SK-MEL-5 (cell line): ENCODE measurements at regions not wholly inside any gene's neighbourhood (a gene's known extent, or its start where the extent isn't known, plus 50 kb on each side); places are given as distances from the start of the nearest gene placed in this dataset.
"Not testable (repeated sequence)": the region's sequence is repeated elsewhere in the genome, so short reads cannot be mapped to it uniquely, and the experiment has no call there.

Experiments
- DNase-seq: peaks from one replicate; pipeline ENCODE4 v3.0.0-alpha.2; 2016; ENCODE audit warnings: low read depth, low spot score
- in situ Hi-C: cut with HindIII; loops from 2 replicates; pipeline ENCODE4 v1.10.0; 2016; ENCODE audit warnings: low sequenced_read_pairs, high pct_unique_total_duplicates, low pct_unique_long_range_greater_than_20kb

DNA sequence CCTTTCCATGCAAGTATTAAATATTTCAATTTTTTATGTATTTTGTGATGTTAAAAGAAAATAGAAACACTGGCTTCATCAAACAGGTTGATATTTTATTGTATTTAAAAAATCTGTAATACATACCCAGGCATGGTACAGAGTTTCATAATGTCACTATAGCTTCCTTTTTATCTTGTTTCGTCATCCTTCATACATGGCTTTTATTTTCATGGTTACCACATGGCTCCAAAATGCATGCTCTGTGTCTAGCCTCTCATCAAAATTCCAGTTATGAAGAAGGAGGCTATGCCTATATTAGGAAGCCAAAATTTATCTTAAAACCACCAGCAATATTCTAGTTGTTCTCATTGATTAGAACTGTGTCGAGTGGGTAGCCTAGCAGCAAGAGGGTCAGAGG lies 464.8 kb downstream of the BTG1 start:
- in situ Hi-C loops, result no loop called here
- DNase-seq, result no peak

DNA sequence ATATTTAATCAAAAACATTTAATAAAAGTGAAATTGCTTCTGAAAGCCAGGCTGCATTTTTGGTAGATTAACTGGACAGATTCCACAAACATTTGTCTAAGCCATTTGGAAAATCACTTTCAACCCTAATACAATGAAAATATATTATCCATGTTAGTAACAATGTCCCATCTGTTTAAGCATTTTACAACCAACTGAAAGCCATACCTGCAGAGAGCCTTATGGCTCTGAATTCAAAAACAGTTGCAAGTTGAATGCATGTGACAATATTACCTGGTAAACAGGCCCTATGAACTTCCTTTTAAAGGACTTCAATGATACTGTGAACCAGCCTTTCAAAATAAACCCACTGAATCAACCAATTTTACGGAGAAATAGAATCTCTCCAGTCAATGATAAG lies 468.1 kb downstream of the BTG1 start:
- no peak for DNase-seq
- in situ Hi-C loops, result no loop called here

DNA sequence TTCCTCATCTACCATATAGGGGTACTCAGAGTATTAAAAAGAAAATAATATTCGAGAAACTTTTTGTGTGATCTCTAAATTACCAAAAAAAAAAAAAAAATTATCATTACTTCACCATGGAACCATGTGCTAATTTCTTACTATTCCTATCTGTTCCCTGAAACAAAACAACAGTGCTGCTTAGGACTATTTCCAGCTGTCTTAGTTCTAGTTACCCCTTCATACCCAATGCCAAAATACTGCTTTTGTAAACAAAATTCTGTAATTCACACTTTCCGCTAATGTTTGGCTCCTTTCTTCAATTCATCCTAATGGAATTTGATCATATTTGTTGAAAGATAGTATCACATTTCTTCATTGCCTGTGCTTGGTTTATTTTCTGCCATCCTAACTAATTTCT lies 470.2 kb downstream of the BTG1 start:
- in situ Hi-C loops, result no loop called here
- DNase-seq, result no peak

DNA sequence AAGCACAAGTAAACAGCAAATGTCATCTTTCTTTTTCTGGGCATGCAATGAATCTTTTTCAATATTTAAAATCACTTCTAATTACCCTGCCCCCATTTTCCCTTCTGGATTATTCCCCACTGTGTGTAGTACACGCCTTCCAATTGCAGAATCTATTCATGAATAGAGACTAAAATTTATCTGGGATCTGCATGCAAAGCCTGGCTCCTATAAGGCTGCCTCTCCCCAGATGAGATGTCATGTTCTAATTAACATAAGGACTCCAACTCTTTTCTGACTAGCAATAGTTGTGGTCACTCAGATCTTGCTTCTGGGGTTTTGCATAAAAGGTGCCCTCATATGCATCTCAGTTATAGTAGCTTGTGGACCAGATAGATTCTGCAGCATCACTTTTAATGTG lies 473.5 kb downstream of the BTG1 start:
- in situ Hi-C loops, result no loop called here
- no peak for DNase-seq

DNA sequence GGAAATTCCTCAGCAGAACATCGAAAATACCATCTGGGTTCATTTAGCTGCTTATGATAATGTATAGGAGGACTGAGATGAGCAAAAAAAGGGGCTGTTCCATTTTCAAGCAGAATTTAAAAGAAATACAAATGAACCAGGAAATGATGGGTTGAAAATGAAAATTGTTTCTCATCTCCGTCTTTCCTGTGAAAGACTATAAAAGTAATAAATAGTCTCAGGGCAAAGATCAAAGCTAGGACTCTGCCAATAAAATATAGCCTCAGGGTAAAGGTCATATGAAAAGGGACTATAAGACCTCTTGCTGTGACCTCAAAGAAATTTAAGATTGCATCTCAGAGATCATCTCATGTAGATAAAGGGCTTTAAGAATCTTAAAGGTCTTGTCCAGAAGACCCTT lies 478.0 kb downstream of the BTG1 start:
- in situ Hi-C loops, result no loop called here
- no peak for DNase-seq

DNA sequence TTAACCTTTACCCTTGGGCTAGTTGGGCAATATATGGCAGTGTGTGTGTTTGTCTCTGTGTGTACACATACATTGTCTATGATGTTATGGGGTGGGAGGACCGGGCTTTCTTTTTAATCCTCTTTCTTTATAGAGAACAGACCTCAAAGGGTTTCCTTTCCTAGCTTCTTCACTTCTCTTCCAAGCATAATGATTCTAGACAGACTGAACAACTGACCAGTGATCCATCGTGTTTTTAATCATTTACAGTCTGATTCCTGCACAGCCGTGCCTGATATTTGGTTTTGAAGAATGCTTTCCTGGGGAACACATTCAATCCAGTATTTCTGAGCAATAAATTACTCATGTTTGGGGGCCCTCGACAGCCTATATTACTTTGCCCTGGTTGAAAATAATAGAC lies 481.1 kb upstream of the DCN start:
- in situ Hi-C loops, result no loop called here
- DNase-seq, result no peak

DNA sequence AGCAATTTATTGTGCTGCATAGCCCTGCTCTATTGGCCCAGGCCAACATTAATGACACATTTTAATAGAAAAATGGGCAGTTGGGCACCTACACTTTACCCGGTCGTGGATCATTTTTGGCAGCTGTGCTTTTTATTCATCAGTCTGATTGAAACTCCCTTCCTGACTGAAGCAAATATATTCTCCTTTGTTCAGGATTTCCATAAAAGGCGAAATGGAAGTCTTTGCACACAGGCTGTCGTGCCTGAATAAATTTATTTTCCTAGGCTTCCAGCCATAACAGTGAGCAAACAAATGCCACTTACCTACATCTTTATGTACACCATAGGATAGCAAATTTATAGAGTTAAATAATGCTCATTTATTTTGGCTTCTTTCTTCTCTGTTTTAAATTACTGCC lies 480.7 kb upstream of the DCN start:
- in situ Hi-C loops, result no loop called here
- no peak for DNase-seq

DNA sequence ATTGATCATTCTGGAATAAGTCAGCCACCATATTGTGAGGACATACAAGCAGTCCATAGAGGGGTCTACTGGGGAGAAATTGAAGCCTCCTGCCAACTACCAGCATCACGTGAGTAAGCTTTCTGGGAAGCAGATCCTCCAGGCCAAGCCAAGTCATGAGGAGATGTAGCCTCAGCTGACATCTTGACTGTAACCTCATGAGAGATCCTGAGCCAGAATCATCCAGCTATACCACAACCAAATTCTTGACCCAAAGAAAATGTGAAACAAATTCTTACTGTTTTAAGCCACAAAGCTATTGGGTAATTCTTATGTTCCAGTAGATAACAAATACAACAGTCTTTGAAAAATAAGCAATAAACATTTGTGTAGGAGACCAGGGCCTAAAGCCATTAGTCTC lies 479.4 kb upstream of the DCN start:
- DNase-seq, result peak; percentile 86
- in situ Hi-C loops, result no loop called here

DNA sequence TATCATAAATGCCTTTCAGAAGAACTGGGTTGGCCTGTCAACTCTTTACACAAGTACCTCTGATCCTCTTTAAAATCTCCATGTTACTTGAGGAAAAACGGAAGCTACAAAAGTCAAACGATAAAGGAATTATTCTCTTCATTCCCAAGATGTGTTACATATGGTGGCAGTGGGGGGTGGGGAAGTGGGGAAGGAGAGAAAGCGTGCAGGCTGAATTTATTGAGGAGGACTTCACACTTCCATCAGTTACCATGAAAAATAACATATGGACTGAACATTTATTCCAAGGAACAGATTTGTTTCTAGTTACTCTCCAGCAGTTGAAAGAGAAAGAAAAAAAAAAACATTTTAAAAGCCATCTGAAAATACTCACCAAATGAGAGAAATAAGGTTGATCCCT lies 474.4 kb upstream of the DCN start:
- DNase-seq, result no peak
- in situ Hi-C loops, result no loop called here

DNA sequence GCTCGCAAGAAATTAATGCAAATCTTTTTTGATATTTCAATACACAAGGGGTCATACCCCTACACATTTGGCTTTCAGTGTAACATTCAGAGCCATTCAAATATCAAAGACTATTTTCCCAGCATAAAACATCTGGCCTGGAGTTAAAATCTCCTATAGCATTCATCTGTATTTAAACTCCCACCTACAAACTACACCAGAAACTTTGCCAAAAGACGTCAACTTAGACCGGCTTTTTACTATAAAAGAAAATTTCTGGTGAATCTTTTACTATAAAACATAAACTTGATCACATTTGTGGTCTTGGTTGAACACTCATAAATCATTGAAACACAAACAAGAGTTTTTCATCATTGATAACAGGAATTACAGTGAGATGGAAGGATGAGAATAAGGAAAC lies 473.3 kb upstream of the DCN start:
- DNase-seq, result no peak
- in situ Hi-C loops, result no loop called here

DNA sequence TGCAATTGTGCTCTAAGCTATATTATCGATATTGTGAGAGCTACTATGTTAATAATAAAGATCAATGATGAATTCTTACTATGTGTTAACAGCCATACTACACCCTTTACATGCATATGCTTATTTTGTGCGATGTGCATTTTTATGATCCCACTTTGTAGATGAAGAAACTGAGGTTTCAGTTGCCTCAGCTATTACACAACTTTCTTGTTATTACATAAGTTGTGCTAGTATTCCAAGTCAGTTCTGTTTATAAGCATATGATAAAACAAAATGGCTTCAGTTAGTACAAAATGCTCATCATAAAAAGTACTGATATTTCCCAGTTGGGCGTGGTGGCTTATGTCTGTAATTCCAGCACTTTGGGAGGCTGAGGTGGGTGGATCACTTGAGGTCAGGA lies 471.5 kb upstream of the DCN start:
- no peak for DNase-seq
- in situ Hi-C loops, result no loop called here

DNA sequence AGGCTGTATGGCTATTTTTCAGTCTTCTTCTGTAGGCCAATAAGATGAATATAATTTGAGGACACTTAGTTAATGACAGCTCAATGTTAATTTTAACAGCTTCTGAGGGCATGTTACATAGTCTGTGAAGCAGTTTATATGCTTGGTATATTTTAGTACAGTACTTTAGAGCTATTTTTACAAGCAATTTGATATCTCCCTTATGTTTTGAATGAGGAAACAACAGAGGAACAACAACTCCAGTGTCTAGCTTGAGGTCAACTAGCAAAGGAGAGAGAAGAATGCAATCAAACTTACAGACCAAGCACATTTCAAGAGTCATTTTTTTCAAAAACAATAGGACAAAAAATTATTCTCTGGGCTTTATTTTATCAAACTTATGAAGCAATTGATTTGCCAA lies 469.1 kb upstream of the DCN start:
- in situ Hi-C loops, result no loop called here
- DNase-seq, result no peak

DNA sequence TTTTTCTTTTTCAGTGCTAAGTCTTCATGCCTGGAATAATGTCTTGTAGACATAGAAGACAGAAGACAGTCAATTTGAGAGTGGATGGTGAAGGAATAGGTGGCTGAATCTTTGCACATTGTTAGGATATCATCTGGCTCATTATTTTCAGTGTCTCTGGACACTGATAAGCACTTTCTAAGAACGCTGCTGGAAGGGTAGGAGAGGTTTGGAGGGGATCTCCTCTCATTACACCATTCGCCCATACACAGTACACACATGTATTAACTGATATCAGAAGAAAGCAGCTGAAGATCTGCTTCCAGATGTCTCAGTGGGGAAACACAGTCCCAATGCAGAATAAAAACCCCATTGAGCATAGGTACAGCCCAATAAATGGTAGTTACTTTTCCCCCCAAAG lies 461.1 kb upstream of the DCN start:
- in situ Hi-C loops, result no loop called here
- DNase-seq, result no peak

DNA sequence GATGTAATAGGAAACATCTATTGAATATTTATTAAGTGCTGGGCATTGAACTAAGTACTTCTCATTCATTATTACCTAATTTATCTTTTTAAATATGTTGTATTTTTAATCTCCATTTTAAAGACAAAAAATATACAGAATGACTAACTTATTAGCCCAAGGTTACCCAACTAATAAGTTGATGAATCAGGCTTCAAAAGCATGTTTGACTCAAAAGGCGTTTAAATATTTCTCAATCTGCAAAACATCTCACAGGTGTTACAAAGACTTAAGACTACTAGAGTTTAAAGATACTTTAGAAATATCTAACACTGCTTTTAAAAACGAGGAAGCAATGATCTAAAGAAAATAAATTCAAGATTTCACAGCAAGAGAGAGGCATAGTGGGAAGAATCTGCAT lies 457.4 kb upstream of the DCN start:
- no peak for DNase-seq
- in situ Hi-C loops, result no loop called here

DNA sequence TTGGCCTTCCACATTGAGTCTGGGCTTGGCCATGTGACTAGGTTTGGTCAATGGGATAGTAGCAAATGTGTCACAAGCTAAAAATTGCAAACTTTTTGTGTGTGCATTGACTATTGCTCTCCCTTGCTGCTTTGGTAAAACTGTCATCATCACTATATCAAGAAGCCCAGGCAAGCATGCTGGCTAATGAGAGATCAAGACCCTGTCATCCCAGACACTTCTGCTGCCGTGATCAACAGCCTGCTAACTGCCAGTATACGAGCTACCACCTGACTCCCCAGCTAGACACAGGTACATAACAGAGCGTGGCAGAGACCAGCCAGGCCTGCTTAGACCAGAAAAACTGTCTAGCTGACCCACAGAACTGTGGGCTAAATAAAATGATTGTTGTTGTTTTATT lies 456.7 kb upstream of the DCN start:
- in situ Hi-C loops, result no loop called here
- no peak for DNase-seq

DNA sequence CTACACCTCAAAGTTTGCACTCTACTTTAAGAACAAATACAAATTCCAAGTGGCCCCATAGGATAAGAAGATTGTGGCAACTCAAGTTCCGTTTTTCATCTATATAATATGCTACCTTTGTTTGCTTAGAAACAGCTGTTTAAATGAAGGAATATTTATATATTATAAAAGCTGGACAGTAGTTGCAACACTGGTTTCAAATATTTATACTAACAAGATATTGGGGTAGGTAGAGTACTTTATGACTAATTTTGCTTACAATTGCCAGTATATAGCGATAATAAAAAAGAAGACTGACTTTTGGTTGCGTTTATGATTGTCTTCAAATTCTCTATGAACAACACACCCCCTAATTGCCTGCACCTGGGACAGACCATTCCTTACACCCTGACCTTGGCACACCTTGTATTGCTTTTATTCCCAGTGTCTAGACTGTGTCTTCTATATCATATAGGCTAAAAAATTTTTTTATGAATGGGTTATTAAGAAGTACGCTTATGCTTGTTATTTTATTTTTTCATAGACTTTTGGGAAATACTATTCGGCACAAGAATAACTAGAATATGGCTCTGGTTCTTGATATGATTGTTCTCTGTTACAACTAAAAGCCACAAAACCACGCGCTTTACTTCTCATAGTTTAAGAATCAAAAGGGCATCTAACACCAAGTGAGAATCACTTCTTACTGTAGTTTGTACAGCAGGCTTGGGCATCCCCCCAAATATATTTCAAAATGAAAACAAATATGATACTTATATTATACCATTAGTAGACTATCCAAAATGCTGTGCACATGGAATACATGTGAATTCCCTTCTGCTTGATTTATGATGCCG lies 455.4 kb upstream of the DCN start:
- in situ Hi-C loops, result no loop called here
- no peak for DNase-seq

DNA sequence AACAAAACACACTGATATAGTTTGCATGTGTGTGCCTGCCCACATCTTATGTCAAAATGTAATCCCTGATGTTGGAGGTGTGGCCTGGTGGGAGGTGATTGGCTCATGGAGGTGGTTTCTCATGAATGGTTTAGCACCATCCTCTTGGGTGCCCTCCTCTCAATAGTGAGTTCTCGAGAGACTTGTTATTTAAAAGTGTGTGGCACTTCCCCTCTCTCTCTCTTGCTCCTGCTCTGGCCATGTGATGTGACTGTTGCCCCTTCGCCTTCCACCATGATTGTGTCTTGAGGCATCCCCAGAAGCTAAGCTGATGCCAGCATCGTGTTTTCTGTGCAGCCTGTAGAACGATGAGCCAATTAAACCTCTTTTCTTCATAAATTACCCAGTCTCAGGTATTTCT lies 454.1 kb upstream of the DCN start:
- in situ Hi-C loops, result no loop called here
- no peak for DNase-seq

DNA sequence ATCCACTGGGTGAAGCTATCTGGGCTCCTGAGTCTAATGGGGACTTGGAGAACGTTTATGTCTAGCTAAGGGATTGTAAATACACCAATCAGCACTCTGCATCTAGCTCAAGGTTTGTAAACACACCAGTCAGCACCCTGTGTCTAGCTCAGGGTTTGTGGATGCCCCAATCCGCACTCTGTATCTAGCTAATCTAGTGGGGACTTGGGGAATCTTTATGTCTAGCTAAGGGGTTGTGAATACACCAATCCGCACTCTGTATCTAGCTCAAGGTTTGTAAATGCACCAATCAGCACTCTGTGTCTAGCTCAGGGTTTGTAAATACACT lies 451.7 kb upstream of the DCN start:
- in situ Hi-C loops, result not testable (repeated sequence)

DNA sequence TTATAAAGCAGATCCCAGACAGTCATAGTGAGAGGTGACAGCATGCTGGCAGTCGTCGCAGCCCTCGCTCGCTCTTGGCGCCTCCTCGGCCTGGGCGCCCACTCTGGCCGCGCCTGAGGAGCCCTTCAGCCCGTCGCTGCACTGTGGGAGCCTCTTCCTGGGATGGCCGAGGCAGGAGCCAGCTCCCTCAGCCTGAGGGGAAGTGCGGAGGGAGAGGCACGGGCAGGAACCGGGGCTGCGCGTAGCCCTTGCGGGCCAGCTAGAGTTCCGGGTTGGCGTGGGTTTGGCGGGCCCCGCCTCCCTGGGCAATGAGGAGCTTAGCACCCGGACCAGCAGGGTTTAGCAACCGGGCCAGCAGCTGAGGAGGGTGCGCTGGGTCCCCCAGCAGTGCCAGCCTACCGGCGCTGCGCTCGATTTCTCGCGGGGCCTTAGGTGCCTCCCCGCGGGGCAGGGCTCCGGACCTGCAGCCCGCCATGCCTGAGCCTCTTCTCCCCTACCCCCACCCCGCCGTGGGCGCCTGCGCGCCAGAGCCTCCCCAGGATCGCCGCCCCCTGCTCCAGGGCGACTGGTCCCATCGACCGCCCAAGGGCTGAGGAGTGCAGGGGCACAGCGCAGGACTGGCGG lies 451.2 kb upstream of the DCN start:
- DNase-seq, result no peak
- in situ Hi-C loops, result no loop called here

More for the DNA sequence above, 451.7 kb upstream of the DCN start:
- not testable (repeated sequence) for DNase-seq

DNA sequence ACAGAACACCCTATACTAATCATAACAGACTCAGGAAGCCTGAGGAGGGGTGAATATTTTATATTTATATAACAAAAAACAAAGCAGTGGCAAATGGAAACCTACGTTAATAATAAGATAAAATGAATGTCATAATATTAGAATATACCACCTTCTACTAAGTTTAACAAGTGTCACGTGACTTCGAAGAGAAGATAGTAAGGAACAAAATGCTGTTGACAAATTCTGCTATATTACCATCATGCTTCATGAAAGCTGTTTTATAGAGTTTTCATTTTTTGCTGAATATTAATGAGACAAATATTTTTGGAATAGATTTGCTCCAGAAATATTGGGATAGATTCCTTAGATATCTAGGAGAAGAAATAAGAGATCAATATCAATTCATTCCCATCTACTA lies 450.6 kb upstream of the DCN start:
- no peak for DNase-seq
- in situ Hi-C loops, result no loop called here
